ENCODE measurements at regions not wholly inside any gene's neighbourhood (a gene's known extent, or its start where the extent isn't known, plus 50 kb on each side); places are given as distances from the start of the nearest gene placed in this dataset.

DNA sequence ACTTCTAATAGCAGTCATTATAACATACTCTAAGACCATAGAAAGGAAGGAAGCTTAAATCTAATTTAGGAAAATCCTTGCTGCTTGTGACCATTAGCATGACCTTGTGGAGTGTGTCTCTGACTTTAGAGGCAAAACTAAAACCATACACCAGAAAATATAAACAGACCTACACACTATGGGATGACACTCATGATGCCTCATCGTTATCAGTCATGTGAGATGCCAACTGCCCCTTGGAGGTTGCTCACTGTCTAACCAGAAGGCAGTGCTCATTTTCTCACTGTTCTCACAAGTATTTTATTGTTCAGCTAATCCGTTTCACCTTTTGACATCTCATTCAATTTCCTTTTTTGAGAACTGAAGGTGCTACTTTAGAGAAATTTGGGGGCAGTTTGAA, 376.9 kb downstream of the RND3 start:
- H3K4me2 ChIP-seq (ENCODE audit: low read length), result no peak overlapping the region
- no peak overlapping the region for H2AFZ ChIP-seq (ENCODE audit: low read depth, low read length)
- H4K20me1 ChIP-seq (ENCODE audit: insufficient read depth, low read length), result no peaks in the 10 kb centered on the region
- H3K27ac ChIP-seq (ENCODE audit: low read length), result no peak overlapping the region
- no peaks in the 10 kb centered on the region for H3K27me3 ChIP-seq (ENCODE audit: low read depth, low read length)
- H3K4me3 ChIP-seq (ENCODE audit: low read length), result no peak overlapping the region
- H3K36me3 ChIP-seq (replicated peaks; ENCODE audit: low read depth, low read length), result no peaks in the 10 kb centered on the region
- peaks cover 18% of the 10 kb centered on the region for H3K4me1 ChIP-seq (ENCODE audit: low read length)
- H3K9me3 ChIP-seq (ENCODE audit: insufficient read depth, low read length), result no peaks in the 10 kb centered on the region
- TF ChIP-seq, protein P1, sequence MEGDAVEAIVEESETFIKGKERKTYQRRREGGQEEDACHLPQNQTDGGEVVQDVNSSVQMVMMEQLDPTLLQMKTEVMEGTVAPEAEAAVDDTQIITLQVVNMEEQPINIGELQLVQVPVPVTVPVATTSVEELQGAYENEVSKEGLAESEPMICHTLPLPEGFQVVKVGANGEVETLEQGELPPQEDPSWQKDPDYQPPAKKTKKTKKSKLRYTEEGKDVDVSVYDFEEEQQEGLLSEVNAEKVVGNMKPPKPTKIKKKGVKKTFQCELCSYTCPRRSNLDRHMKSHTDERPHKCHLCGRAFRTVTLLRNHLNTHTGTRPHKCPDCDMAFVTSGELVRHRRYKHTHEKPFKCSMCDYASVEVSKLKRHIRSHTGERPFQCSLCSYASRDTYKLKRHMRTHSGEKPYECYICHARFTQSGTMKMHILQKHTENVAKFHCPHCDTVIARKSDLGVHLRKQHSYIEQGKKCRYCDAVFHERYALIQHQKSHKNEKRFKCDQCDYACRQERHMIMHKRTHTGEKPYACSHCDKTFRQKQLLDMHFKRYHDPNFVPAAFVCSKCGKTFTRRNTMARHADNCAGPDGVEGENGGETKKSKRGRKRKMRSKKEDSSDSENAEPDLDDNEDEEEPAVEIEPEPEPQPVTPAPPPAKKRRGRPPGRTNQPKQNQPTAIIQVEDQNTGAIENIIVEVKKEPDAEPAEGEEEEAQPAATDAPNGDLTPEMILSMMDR (IDR thresholded peaks at IDR 0.05; ENCODE audit: low read depth, low read length), result no peak
- no peaks in the 10 kb centered on the region for H3K79me2 ChIP-seq (ENCODE audit: low read length)
- no peak overlapping the region for H3K9ac ChIP-seq (ENCODE audit: low read length)

DNA sequence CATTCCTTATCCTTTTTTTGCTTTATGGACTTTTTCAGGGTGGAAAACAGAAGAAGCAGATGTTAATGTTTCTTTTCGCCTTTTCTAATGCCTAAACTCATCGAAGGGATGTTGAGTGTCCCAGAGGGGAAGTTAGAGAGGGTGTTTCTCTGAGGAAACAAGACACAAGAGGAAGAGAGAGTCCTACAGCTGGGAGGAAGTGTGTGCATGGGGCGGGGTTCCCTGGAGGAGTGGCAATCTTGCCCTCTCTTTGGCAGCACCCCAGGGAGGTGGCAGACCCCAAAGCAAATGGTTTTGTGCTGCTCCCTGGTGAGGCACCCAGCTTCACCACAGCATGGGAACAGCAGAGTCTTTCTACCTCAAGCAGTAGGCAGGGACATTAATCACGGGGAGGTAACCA, 377.6 kb downstream of the RND3 start:
- H3K4me2 ChIP-seq (ENCODE audit: low read length), result peak overlapping the region; percentile 43
- H3K4me1 ChIP-seq (ENCODE audit: low read length), result peaks cover 18% of the 10 kb centered on the region
- TF ChIP-seq EZH2phosphoT487 (IDR thresholded peaks at IDR 0.05; ENCODE audit: low read depth), result no peak
- TF ChIP-seq, protein P1 (IDR thresholded peaks at IDR 0.05; ENCODE audit: low read depth, low read length), result no peak
- no peaks in the 10 kb centered on the region for H3K27me3 ChIP-seq (ENCODE audit: low read depth, low read length)
- H3K27ac ChIP-seq (ENCODE audit: low read length), result no peak overlapping the region
- H3K9me3 ChIP-seq (ENCODE audit: insufficient read depth, low read length), result no peaks in the 10 kb centered on the region
- H3K4me3 ChIP-seq (ENCODE audit: low read length), result peak overlapping the region; percentile 22; the same call in 1 of the 2 replicates
- no peaks in the 10 kb centered on the region for H3K79me2 ChIP-seq (ENCODE audit: low read length)
- H3K36me3 ChIP-seq (replicated peaks; ENCODE audit: low read depth, low read length), result no peaks in the 10 kb centered on the region
- no peak overlapping the region for H2AFZ ChIP-seq (ENCODE audit: low read depth, low read length)
- no peaks in the 10 kb centered on the region for H4K20me1 ChIP-seq (ENCODE audit: insufficient read depth, low read length)
- no peak overlapping the region for H3K9ac ChIP-seq (ENCODE audit: low read length)

DNA sequence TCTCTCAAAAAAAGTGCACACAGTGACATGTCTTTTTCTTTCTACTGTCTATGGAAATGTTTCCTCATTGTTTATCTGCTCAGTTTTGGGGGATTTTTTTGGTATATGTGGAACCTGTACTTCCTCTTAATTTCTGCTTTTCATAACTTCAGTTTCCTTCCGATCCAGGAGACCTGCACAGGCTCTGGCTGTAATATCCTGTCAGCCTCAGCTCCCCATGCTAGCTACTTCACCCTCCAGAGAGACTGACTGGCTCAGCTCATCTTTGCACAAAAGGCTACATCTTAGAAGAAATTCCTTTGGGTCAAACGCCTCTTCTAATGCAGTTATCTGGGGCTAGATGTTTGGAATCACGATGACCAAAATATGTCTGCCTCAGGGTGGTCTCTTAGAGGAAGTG, 378.4 kb downstream of the RND3 start:
- Histone ChIP-seq H3K4me1 (ENCODE audit: low read length) (peaks cover 18% of the 10 kb centered on the region), H3K27me3 (ENCODE audit: low read depth, low read length) (no peaks in the 10 kb centered on the region), H3K9me3 (ENCODE audit: insufficient read depth, low read length) (no peaks in the 10 kb centered on the region), H2AFZ (ENCODE audit: low read depth, low read length) (no peak overlapping the region), H3K9ac (ENCODE audit: low read length) (no peak overlapping the region), H3K4me3 (ENCODE audit: low read length) (no peak overlapping the region), H3K79me2 (ENCODE audit: low read length) (no peaks in the 10 kb centered on the region), H3K36me3 (replicated peaks; ENCODE audit: low read depth, low read length) (no peaks in the 10 kb centered on the region), H4K20me1 (ENCODE audit: insufficient read depth, low read length) (no peaks in the 10 kb centered on the region), H3K4me2 (ENCODE audit: low read length) (peak overlapping the region; percentile 43), H3K27ac (ENCODE audit: low read length) (no peak overlapping the region)
- no peak for TF ChIP-seq EZH2phosphoT487 (IDR thresholded peaks at IDR 0.05; ENCODE audit: low read depth)
- TF ChIP-seq, protein P1 (IDR thresholded peaks at IDR 0.05; ENCODE audit: low read depth, low read length), result no peak

DNA sequence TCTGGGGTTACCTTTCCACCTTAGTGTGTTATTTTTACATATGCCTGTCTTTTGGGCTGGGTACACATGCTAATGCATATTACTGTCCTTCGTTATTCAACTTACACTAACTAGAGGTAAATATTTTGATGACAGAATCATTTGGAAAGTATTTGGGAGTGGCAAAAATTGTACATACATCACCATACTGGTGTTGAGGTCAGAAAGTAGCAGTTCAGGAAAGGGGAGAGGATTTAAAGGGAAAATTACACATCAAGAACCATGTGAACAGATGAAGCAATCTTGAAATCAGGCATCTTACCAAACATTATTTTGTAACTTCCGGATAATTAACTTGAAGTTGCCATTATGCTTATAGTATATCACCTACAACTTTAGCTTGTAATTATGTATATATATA, 379.7 kb downstream of the RND3 start:
- Histone ChIP-seq H2AFZ (ENCODE audit: low read depth, low read length) (no peak overlapping the region), H3K9ac (ENCODE audit: low read length) (no peak overlapping the region), H3K4me3 (ENCODE audit: low read length) (no peak overlapping the region), H3K9me3 (ENCODE audit: insufficient read depth, low read length) (no peaks in the 10 kb centered on the region), H3K27me3 (ENCODE audit: low read depth, low read length) (no peaks in the 10 kb centered on the region), H4K20me1 (ENCODE audit: insufficient read depth, low read length) (no peaks in the 10 kb centered on the region), H3K4me1 (ENCODE audit: low read length) (peaks cover 18% of the 10 kb centered on the region), H3K36me3 (replicated peaks; ENCODE audit: low read depth, low read length) (no peaks in the 10 kb centered on the region), H3K4me2 (ENCODE audit: low read length) (no peak overlapping the region), H3K79me2 (ENCODE audit: low read length) (no peaks in the 10 kb centered on the region), H3K27ac (ENCODE audit: low read length) (no peak overlapping the region)
- TF ChIP-seq, protein P1 (IDR thresholded peaks at IDR 0.05; ENCODE audit: low read depth, low read length), result no peak
- no peak for TF ChIP-seq EZH2phosphoT487 (IDR thresholded peaks at IDR 0.05; ENCODE audit: low read depth)
